ENCODE measurements at regions not wholly inside any gene's neighbourhood (a gene's known extent, or its start where the extent isn't known, plus 50 kb on each side); places are given as distances from the start of the nearest gene placed in this dataset.
A peak's percentile ranks its signal among the peaks of the same experiment; 100 is the strongest.
"Not testable (repeated sequence)": the region's sequence is repeated elsewhere in the genome, so short reads cannot be mapped to it uniquely, and the experiment has no call there.

DNA sequence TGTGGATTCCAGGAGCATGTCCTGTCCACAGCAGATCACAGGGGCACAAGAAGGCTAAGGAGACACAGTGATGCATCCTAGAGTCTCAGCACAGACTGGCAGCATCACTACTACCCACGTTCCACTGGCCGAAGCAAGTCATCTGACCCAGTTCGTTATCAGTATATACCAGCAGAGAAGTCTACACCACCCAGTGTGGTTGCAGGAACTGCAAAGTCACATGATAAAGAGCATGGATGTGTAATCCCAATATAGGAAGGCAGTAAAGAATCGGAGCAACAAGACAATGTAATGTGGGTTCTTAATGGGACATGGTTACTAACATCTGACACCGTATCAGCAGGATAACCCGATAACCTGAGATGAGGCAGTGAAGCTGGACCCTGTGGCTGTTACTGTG lies 246.6 kb downstream of the RRAGC start:
- no peak for DNase-seq (ENCODE audit: low read depth in 1 of 2, low spot score in 1 of 2)

DNA sequence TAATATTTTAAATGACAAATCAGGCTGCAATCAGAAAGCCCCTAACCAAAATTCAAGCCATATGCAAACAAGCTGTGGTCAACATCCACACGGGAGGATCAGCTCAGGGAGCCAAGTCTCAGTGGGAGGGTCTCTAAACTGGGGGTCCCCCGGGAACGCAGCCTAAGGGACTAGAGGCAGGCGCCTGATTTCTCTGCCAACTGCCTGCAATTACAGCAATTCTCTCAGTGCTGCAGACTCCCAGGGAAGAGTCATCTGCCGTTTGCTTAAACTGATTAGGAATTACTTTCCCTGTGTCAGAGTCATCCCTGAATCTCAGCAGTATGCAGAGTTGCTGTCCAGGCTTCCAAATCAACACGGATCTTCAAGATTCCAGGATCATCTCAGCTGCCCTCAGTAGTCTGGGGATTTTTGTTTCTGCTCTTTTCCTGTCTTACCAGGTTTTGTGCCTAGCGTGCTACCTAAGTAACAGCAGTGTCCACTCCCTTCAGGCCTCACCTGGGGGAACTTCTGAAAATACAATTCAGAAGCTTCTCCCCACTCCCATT lies 247.8 kb downstream of the RRAGC start:
- no peak for DNase-seq (ENCODE audit: low read depth in 1 of 2, low spot score in 1 of 2)

DNA sequence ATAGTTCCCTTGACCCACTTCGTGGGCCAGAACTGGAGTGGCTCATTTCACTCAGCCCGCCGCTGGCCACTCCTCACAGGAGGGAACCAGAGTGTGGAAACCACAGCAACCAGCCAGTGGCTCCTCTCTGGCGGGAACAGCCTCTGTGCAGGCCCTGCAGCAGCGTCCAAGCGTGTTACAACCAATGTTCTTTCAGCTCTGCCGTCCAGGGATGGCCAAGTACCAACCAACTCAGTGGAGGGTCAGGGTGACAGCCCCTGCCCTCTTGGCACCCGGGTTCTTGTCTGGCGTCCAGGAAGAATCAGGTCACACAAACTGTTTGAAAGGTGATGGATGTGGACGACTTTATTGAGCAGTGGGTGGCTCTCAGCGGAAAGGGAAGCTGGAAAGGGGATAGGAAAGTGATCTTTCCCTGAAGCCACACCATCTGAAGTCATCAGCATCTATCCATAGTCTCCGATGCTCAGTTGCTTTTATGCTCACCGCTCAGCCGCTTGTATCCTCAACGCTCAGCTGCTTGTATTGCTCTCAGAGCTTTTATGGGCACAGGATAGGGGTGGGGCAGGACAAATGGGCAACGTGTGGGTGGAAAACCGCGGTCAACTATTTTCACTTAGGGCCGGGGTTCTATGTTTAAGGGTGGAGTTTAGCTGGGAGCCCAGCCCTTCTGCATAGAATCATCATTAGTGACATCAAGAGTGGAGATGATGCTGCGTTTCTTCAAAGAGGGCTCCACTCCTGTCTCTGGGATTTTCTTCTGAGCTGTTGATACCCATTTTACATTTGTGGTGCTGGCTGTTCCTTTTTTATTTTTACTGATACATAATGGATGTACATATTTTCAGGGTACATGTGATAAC lies 250.2 kb downstream of the RRAGC start:
- no peak for DNase-seq (ENCODE audit: low read depth in 1 of 2, low spot score in 1 of 2)

DNA sequence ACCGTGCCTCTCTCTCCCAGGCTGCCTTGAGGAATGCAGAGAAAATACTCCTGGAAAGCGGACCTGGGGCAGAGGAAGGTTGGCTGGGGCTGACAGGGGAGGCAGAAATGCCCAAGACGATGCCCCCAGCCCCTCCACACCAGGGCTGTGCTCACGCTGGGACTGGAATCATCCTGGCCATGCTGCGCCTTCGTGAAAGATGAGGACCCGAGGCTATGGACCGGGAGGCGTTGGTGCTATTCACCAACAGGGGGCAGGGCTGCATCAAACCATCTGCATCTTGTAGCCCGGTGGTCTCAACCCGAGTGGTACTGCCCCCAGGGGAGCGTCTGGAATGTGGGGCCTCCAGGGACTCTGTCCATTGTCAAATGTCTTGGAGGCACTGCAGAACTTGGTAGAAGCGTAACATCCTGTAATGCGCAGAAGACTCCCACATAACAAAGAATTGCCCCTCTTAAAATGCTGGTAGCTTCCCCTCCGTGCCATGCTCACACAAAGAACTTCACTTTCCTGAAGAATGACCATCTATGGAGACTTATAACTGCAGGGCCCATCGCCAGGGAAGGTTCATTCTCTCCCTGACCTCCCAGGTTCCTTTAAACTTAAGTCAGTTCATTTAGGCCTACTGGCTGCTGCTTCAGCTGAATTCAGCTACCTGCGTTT lies 251.2 kb downstream of the RRAGC start:
- DNase-seq (ENCODE audit: low read depth in 1 of 2, low spot score in 1 of 2), result no peak

DNA sequence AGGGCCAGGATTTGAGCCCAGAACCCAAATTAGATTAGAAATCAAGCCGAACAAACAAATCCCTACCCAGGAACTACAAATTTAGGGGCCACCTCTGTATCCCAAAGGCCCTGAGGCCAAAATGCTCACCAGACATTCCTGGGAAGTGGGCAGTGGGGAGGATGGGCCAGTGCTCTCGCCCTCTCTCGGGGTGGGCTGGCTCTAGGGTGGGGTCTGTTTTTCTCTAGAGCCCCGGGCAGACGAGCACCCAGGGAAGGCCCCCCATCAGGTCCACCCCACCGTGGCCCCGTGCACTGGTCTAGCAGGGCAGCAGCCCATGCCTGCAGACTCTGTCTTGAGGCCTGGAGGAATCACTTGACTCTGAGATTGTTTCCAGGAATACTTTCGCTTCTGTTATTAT lies 252.0 kb downstream of the RRAGC start:
- no peak for DNase-seq (ENCODE audit: low read depth in 1 of 2, low spot score in 1 of 2)

DNA sequence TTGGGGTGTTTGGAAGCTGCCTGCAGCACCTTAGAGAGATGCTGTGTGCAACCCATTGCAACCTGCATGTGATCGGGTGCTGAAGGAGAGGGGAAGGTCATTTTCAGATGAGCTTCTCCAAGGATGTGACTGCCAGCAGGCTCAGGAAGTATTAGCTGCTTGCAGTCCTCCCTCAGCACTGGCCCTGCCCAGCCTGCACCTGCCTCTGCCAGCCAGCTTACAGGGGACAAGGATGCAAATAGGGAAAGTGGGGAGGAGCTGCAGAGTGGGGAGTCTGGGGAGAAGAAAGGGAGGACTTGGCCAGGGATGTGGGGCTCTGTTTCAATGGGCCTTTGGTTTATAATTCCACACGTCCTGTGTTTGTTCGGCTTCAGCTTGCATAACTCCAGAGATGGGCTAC lies 254.5 kb downstream of the RRAGC start:
- DNase-seq (ENCODE audit: low read depth in 1 of 2, low spot score in 1 of 2), result no peak

DNA sequence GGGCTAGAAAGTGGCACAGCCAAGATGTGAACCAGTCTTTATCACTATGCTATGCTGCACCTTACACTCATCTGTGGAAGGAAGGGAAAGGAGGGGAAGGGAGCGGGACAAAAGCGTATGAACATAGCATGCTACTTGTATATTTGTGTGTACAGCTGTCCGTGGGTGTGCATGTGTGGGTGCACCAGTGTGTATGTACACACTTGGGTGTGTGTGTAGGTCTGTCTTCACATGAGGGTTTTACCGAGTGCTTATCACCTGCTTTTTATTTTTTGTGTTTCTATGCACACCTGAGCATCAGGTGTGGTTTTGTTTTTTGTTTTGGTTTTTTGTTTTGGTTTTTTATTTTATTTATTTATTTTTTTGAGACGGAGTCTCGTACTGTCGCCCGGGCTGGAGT lies 255.7 kb downstream of the RRAGC start:
- DNase-seq (ENCODE audit: low read depth in 1 of 2, low spot score in 1 of 2), result no peak

DNA sequence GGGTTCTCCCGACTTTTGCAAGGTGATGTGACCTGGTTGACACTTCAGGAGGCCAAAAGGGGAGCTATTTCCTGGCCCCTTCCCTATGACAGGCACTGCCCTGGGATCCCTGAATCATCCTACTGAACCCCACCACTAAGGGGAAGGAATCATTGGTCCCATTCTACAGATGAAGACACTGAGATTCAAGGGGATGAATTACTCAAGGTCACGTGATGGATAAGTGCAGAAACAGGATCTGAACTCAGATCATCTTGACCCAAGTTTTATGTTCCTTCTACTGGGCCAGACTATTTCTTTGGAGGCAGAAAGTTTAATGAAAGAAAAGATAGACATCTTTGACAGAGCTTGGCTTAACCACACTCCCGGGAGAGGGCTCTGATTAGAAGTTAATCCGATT lies 258.7 kb downstream of the RRAGC start:
- no peak for DNase-seq (ENCODE audit: low read depth in 1 of 2, low spot score in 1 of 2)

DNA sequence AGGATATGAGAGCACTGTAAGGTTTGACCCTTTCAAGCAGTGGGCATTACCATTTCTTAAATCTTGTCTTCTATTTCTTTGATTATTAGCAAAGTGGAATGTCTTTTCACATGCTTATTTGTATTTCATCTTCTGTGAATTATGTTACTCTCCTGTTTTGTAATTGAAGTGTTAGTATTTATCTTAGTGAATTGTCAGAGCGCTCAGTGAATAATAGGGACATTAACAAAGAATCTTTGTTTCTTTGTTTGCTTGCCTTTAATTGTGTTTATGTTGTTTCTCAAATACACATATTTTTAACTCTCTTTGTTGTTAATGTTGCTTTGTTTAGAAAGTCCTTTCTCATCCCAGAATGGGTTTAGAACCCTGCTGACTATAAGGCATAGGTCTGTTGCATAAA lies 259.3 kb downstream of the RRAGC start:
- no peak for DNase-seq (ENCODE audit: low read depth in 1 of 2, low spot score in 1 of 2)

DNA sequence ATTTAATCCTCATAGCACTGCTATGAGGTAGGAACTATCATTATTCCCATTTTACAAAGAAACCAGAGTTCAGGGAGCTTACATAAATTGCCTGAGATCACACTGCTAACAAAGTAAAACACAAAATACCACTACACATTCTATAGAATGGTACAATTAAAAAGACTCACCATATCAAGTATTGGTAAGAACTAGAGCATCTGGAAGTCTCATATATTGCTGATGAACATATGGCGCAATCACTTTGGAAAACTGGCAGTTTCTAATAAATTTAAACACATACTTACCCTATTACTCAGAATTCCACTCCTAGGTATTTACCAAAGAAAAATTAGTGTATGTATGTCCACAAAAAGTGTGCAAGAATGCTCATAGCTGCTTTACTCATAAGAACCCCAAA lies 261.5 kb downstream of the RRAGC start:
- DNase-seq (ENCODE audit: low read depth in 1 of 2, low spot score in 1 of 2), result no peak

DNA sequence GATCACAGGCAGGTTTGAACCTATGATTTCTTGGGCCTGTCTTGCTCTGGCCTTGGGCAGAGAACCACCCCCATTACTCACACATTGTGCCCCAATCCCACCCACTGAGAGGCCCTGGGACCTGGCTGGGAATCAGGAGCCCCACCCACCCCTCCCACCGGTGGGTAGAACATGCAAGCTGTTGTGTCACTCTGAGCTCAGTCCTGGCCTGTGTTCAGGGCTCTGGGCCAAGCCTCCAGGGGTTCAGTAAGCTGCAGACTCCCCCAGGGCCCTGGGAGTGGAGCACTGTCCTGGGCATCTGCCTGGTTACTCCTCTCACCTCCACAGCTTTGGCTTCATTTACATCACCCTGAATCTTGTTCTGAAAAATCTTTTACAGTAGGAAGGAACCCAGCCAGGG lies 270.5 kb downstream of the RRAGC start:
- DNase-seq (ENCODE audit: low read depth in 1 of 2, low spot score in 1 of 2), result no peak

DNA sequence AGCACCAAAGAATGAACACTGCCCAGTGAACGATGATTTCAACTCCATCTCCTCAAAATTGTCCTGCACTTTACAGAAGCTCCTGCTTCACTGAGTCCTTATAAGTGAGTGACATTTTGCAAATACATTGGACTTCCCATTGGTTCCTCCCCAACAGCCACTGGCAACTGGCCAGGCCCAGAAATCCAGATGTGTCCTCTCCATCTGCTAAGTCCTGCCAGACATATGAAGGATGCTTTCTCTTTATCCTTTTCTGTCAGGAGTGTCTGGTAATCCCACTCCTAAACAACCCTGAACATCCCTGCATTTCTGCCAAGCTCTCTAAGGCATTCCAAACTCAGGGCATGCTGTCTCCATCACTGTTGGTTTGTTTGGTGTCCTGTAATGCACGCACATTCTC lies 271.8 kb downstream of the RRAGC start:
- no peak for DNase-seq (ENCODE audit: low read depth in 1 of 2, low spot score in 1 of 2)

DNA sequence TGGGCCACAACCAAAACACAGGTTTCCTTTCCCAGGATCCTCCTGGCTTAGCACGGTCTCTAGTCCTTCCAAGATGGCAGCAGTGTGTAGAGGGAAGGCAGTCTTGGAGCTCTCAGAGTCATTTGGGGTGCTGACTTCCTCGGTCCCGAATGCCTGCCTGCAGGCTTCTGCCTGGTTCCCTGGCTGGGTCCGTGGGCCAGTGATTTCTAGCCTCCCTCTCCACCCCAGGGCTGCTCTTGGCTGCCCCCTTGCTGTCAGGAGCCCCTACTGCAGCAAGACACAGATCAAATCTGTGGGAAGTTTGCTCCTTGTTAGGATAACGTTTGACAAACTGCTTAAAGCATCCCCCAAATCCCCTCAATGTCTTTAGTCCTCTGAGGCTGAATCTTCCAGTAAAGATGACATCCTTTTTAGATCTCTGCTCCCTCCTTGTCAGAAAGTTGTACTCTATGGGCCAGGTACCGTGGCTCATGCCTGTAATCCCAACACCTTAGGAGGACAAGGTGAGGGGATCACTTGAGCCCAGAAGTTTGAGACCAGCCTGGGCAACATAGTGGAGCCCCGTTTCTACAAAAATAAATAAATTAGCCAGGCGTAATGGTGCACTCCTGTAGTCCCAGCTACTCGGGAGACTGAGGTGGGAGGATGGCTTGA lies 272.5 kb downstream of the RRAGC start:
- peak in 1 of 2 donors; percentile 22 for DNase-seq (ENCODE audit: low read depth in 1 of 2, low spot score in 1 of 2)

DNA sequence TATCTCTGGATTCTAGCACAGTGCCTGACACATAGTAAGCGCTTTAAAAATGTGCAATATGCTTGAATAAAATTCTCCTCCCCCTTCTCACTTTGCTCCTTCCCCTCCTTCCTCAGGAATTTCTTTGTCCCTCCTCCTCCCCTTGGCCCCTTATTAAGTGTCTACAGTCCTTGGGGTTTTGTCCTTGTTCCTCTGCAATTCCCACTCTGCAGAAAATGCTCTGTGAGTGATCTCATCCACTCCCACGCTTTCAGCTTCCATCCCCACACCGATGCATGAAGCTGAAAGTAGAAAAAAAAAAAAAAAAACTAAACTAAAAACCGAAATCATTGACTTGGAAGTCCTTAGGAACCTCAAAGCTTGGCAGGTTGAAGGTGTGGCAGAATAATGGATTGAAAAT lies 273.6 kb downstream of the RRAGC start:
- no peak for DNase-seq (ENCODE audit: low read depth in 1 of 2, low spot score in 1 of 2)

DNA sequence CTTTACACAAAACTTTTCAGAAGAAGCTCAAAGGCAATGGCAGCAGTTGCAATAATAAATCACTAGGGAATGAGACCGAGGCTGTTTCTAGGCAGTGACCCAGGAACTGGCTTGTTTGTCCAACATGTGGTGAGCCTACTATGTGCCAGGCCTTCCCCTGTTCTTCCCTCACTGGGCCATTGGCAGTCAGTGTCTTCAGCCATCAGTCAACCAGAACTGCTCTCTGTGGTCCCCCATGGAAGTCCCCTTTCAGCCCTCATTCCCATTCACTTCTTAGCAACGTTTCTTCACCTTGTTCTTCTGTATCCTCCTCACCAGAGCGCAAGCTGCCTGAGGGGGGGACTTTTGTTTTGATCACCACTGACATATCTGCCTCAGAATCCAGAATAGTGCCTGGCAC lies 274.1 kb downstream of the RRAGC start:
- DNase-seq (ENCODE audit: low read depth in 1 of 2, low spot score in 1 of 2), result no peak

DNA sequence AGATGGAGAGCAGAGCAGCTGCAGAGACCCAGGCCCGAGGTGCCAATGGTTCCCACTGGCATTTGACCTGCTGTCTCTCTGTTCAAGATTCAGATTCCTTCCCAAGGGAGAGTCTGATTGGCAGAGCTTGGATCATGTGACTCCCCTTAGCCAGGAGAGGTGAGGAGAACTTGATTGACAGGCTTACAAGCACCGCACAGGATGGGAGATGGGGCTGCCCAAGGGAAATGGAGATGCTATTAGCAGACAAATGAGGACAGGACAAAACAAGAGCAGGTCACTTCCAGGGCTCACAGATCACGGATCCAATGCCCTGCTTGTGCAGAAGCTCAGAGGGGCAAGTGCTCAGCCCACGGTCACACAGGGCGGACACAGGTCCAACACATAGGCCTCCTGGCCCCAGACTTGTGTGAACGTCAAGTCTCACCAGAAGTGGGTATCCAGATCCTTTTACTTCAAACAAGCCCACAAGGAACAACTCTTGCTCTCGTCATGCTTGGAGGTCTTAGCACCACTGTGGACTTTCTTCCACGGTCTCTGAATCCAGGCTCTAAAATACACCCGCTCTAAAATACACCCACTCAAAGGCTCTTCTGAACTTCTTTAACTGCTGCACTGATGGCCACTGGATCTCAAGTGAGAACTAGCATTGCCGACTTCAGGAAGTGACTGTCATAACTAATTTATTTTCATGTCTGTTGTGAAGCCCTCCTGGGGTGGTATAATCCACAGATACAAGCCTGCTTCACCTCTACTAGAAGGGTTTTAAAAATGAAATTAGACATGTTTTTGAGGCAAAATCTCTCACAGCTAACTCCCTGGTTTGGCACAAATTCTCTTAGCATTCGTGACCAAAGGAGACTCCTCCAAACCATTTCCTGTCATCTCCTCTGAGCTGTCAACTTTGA lies 274.9 kb downstream of the RRAGC start:
- DNase-seq (ENCODE audit: low read depth in 1 of 2, low spot score in 1 of 2), result no peak

DNA sequence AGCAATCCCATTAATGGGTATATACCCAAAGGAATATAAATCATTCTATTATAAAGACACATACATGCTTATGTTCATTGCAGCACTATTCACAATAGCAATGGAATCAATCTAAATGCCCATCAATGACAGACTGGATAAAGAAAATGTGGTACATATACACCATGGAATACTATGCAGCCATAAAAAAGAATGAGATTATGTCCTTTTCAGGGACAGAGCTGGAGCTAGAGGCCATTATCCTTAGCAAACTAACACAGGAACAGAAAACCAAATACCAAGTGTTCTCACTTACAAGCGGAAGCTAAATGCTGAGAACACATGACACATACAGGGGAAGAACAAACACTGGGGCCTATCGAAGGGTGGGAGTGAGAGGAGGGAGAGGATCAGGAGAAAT lies 276.3 kb downstream of the RRAGC start:
- not testable (repeated sequence) for DNase-seq (ENCODE audit: low read depth in 1 of 2, low spot score in 1 of 2)

DNA sequence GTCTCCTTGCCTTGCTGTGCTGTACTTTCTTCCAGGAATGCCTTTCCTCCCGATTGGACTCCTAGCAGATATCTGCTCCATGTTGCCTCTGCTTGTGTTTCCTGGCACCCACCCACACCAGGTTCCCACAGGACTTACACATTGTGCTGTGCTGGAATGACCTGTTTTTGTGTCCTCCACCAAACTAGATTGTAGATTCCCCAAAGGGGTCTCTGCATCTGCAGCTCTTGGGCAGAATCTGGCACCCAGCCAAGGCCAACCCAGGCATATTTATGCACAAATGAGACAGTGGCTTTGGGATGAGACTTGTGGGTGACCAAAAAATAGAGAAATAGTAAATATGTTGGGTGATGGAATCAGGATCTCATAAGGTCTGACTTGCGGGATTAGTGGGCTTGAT lies 278.2 kb downstream of the RRAGC start:
- no peak for DNase-seq (ENCODE audit: low read depth in 1 of 2, low spot score in 1 of 2)

DNA sequence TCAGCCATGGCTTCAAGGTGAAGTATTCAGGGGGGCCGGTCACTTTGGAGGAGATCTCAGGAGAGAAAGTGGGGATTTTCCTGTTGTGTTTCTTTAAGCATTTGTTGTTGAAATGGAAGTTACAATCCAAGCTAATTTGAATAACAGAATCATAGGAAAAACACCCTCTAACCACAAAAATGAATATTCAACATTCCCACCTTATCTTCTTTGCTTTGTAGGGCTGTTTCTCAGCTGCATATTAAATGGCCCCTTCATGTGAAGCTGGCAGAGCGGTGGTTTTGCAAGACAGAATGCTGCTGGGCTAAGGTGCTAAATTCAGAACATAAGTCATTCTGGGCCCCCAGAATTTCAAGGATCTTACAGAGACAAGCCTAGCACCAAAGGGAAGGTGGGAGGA lies 279.0 kb downstream of the RRAGC start:
- DNase-seq (ENCODE audit: low read depth in 1 of 2, low spot score in 1 of 2), result no peak

DNA sequence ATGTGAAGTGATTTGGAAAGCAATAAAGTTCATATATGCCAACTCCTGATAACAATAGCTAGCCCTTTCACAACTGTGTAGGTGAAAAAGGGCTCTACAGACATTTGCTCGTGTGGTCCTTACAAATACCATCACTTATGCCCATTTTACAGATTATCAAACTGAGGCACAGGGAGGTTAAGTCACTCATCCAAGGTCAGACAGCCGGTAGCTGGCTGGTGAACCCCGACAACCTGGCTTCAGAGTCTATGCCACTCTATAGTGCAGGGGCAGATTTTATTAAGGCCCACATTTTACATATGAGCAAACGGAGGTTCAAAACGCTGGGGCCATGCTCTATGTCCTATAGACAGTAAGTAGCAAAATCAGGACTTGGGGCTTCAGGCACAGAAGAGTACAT lies 280.5 kb downstream of the RRAGC start:
- DNase-seq (ENCODE audit: low read depth in 1 of 2, low spot score in 1 of 2), result no peak
